Hepatic stellate cell (primary cell): ENCODE measurements at regions not wholly inside any gene's neighbourhood (a gene's known extent, or its start where the extent isn't known, plus 50 kb on each side); places are given as distances from the start of the nearest gene placed in this dataset.

Source experiments
- DNase-seq: peaks from one replicate; pipeline ENCODE4 v3.0.0; 2011; ENCODE audit warnings: low spot score

DNA sequence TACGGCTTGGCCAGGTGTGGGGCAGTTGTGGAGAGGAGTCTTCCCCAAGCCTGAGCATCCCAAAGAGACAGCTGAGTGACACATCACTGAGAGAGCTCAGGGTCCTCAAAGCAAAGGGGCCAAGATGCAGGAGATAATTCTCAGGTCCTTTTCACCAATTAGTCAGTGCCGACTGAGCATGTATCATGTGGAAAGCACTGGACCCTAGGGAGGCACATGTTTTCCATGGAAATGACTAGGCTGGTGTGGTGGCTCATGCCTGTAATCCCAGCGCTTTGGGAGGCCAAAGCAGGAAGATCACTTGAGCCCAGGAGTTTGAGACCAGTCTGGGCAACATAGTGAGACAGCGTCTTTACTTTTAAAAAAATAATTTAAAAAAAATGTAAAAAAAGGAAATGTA is 67.3 kb upstream of the PRPS1 start:
- no peak for DNase-seq

DNA sequence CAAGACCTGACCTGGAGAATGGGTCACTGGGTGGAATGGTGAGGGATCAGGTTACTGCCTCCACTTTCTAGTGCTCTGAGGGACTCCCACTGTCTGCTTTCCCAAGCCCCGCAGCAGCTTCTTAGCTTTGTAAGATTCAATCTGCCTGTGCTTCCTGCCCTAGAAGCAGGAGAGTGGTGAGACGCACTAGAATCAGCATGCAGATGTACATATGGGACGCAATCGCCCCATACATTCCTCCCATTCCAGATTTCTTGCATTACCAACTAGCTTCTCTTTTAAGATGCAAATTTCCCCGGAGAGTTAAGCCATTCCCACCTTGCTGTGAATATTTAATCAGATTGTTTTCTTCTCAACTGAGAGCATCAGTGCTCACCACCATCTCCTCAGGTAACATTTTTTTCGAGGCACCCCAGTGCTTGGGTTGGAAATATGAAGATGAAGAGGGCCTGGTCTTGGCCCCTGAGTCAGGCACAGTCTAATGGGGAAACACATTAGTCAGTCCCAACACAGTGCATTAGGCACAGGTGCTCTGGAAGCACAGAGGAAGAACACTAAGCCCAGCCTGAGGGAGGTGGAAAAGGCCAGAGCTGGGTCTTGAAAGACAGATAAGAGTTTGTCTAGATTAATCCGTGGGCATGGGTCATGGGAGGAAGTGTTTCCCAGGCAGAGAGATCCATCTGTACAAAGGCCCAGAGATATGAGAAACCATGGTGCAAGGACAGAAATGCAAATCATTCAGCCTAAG is 66.7 kb upstream of the PRPS1 start:
- no peak for DNase-seq

DNA sequence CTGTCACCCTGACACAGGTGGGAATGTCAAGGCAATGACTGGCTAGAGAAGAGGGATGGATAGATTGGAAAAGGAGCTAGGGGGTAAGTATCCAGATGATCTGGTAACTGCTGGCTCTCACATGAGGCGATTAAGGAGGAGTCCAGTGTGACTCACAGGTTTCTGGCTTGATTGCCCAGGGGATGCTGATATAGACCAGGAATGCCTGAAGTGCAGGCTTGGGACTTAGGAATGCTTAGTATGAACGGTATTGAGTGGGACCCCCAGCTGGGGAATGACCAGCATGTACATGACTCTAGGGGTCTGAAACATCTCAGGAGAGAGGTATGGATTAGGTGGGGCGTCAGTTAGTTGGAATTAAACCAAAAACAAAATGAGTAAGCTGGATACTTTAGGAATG is 65.8 kb upstream of the PRPS1 start:
- peak; percentile 58 for DNase-seq

DNA sequence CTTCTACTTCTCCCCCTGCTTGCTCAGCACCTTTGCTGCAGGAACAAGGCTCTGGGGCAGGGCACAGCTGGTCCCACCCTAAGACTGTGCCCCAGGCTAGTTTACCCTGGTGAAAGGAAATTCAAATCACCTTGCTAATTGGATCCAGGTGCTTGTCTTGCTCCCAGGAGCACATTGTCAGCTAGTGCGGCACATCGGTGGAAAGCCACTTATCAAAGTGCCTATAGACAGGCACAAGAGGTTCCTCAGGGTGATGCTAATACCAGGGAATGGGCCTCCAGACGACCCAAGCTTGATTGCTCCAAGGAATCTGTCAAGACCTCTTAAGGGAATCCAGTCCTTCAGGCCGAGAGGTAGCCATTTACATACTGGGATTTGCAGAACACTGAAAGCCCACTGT is 64.5 kb upstream of the PRPS1 start:
- no peak for DNase-seq

DNA sequence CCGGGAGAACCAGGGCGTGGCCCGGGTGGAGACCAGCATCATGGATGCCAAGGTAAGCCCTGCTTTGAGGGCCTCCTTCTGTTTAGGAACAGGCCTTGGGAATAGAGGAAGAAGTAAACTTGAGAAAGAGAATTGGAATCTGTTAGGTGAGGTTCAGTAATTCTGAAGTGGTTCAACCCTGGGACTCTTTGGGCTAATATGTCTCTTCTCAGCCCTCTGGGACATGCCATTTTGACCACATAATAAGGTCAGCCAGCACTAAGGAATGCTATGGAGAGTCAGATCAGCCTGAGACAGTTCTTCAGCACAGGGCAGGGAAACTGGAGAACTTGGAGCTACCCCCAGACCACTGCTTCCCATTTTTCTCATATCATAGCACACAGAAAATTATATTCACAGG is 63.3 kb upstream of the PRPS1 start:
- no peak for DNase-seq

DNA sequence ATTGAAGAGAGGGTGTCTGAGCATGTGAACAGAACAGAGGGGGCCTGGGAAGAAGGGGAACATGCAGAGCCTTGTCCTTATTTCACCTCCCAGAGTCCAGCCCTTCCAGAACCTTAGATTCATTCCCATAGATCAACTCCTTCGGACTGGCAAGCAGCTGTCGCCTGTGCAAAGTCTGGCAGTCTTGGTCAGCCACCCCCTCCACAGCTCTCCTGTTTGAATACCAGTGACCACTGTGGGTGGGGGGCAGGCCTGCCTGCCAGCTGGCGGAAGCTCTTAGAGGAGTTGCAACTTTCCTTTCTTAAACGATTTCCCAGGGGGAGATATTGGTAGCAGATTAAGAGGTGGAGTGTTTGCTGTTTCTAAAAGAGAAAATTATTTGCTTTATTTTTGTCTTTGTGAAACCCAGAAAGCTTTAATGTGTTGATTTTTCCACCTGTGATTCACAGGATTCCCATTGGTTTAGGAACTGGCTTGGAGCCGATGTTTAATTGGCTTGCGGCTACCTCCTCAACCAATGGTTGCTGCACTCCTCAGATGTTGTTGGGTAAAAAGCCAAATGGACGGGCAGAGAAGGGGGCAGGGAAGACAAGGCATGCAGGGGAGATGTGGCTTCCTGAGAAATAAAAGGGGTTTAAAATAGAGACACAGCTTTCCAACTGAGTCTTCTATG is 62.2 kb upstream of the PRPS1 start:
- peak; percentile 43 for DNase-seq

DNA sequence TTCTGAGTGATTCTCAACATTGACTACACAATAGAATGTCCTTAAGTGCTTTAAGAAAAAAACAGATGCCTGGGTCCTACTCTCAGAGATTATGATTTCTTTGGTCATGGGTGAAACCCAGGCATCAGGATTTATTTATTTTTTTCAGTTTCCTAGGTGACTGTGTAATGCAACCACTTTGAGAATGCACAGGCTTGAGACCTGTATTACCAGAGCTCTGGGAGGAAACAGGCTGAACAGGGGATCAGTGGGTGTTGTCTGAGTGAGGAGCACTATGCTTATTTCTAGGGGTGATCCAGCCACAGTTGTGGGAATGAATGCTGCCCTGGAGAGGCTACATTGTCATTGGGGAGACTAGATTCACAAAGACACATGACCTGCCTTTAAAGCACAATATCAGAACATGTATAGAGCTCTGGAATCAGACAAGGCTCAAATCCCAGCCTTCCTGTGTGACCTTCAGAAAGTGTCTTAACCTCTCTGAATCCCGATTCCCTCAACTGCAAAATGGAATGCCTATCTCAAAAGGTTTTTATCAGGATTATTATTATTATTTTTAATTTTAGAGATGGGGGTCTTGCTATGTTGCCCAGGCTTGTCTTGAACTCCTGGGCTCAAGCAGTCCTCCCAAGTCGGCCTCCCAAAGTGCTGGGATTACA is 61.6 kb upstream of the PRPS1 start:
- no peak for DNase-seq

DNA sequence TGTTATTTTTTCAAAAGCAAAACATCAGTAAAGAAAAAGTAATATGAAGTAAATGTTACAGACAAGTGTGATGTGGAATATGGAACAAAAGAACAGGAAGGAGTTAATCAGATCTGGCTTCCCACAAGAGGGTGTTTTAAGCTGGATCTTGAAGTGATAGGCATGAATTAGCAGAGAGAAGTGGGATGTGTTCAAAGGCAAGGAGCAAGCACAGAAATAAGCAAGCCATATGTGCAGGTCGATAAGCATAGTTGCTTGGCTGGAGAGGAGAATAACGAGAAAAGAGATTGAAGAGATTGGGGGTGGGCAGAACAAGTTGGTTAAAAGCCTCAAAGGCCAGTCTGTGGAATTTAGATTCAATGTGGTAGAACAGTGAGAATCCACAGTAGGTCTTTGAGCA is 60.9 kb upstream of the PRPS1 start:
- DNase-seq, result no peak

DNA sequence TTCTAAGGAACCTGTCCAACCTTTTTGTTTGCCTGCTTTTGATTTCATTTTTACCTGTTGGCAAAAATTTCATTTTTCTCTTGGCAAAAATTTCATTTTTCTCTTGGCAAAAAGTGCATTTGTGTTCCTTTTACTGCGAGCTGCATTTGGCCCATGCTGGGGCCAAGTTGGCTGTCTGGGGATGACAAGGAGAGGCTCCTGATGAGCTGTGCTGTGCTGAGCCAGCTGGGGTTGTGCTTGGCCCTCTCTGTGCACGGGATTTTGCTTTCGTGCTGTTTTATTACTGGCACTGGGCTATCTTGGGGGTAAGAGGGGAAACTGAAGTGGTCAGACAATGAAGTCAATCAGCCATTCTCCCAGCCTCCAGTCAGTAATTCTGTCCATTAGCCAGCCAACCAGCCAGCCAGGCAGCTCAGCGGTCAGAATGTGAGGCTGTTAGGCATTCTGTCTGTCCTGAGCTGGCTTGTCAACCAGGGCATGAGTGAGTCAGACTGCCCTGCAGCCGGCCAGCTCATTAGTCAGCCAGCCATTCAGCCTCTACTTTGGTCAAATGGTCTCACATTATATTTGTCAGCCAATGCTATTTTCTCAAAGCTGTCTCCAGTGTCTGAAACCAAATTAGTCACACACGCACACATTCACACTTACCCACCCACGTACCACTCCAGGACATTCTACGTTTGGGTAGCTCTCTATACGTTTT is 56.9 kb upstream of the PRPS1 start:
- peak; percentile 66 for DNase-seq

DNA sequence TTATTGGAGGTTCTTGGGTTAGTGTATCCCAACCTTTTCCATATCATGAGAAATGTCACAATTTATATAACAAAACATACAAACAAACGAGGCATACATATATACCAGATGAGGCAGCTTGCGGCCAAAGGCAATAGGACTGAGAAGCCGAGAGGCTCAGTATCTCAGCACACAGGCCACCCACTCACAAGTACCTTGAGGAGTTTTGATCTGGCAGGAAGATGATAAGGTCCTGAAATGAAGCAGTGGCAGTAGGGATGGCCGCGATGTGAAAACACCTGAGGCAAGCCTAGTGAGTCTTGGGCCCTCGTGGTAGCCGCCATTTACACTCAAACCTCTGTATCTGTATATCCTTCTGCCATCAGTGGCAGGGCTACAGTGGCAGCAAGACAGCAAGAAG is 55.3 kb upstream of the PRPS1 start:
- DNase-seq, result no peak

DNA sequence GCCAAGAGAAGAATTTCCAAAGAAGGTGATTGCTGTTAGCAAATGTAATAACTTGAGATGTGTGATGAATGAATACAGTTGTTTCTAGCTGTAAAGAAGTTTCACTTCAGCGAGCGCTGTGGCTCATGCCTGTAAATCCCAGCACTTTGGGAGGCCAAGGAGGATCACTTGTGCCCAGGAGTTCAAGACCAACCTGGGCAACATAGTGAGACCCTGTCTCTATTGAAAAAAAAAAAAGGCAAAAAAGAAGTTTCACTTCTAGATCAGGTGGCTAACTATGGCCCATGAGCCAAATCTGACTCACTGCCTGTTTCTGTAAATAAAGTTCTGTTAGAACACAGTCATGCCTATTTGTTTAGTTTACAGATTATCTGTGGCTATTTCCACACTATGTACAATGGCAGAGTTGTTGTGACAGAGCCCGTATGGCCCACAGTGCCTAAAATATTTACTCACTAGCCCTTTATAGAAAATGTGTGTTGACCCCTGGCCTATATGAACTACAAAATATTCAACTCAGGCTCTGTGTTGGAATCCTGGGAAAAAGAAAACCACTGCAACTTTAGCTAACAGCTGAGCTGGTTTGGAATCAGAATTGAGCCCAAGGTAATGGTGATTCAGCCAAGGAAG is 54.1 kb upstream of the PRPS1 start:
- no peak for DNase-seq

DNA sequence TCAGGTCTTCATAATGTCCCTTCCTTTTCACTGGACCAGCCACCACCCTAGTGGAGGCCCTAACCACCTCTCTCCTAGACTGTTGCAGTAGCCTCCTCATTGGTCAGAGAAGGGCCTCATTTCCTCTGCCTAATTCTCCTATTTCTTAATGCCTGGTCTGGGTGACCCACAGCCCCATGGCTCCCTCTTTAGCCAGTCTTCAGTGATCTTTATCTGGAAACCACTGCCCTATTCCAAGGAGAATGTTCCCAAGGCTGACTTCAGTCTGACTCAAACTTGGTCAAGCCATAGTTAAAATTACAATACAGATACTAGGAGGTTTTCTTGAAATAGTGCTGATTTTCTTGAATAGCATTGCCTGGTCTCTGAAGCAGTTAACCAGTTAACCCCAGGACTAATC is 53.6 kb upstream of the PRPS1 start:
- no peak for DNase-seq

DNA sequence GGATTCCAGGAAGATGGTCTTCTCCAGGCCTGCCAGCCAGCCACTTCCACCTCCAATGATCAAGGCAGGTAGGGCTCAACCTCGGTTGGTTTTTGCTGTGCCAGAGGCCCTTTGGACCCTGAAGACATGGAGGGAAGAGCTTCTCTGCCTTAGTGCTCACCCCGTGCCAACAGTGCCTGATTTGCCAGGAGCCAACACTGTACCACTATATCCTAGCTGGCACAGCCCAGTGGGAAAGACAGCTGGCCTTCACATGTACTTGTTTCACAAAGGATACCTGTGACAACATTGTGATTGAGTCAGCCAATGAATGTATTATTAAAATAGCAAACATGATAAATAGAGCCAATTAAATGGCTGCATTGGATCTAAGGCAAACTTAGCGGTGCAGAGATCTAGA is 51.9 kb upstream of the PRPS1 start:
- DNase-seq, result no peak

DNA sequence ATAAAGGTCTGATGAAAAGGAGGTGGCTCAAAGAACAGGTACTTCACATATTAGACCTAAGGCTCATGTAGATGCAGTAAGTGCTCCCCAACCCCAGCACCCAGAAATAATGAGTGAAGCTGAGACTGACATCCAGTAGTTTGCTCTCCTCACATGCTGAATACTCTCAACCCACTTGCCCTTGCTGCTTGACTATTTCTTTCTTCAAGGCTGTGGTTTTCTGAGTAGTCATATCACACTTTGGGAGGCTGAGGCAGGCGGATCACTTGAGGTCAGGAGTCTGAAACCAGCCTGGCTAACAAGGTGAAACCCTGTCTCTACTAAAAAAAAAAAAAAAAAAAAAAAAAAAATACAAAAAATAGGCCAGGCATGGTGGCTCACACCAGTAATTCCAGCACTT is 51.5 kb upstream of the PRPS1 start:
- no peak for DNase-seq

DNA sequence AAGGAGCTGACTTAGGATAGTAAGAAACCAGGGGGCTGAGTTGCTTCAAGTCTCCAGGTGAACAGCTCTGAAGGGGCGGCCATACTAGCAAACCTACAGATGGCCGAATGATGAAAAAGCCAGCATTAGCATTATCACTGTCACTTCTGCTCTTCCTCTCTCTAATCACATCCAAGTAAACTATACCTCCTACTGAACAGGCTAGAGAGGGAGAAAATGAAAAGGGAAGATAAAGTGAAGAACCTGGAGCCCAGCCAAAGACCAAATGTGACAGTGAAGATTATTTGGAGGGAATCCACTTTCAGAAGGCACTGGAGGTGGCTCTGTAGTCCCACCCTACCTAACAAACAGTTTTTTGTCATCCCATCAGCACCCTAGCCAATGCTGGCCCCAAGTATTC is 50.4 kb upstream of the PRPS1 start:
- no peak for DNase-seq
